GM21825 (cell line): ENCODE measurements at regions not wholly inside any gene's neighbourhood (a gene's known extent, or its start where the extent isn't known, plus 50 kb on each side); places are given as distances from the start of the nearest gene placed in this dataset.

Experiments used
- ATAC-seq: cut with Tn5 transposase; IDR thresholded peaks from one replicate; pipeline ENCODE4 v1.9.1; 2021; ENCODE audit warnings: mild to moderate bottlenecking, moderate library complexity; ENCODE audit not compliant: unreplicated experiment

- no peak for ATAC-seq
Observed at GRCh38 chr13:22082030-22082429, 411.2 kb downstream of the FGF9 start.

- ATAC-seq = no peak
Observed at GRCh38 chr13:22082437-22083100, 411.7 kb downstream of the FGF9 start.

- ATAC-seq = no peak
Observed at GRCh38 chr13:22085001-22085400, 414.1 kb downstream of the FGF9 start.

GRCh38 chr13:22086597-22087330 is 415.9 kb downstream of the FGF9 start:
- no peak for ATAC-seq

- no peak for ATAC-seq
Observed at GRCh38 chr13:22090106-22090505, 419.2 kb downstream of the FGF9 start.

- ATAC-seq = no peak
Observed at GRCh38 chr13:22091222-22091970, 420.5 kb downstream of the FGF9 start.

- ATAC-seq = no peak
Observed at GRCh38 chr13:22091971-22092300, 421.1 kb downstream of the FGF9 start.

GRCh38 chr13:22092791-22093560 is 422.1 kb downstream of the FGF9 start:
- ATAC-seq = no peak

GRCh38 chr13:22095794-22096193 is 424.9 kb downstream of the FGF9 start:
- ATAC-seq = no peak

- no peak for ATAC-seq
Observed at GRCh38 chr13:22099585-22099984, 428.7 kb downstream of the FGF9 start.

- no peak for ATAC-seq
Observed at GRCh38 chr13:22102271-22102670, 431.4 kb downstream of the FGF9 start.

- ATAC-seq = no peak
Observed at GRCh38 chr13:22103046-22104027, 432.5 kb downstream of the FGF9 start.

GRCh38 chr13:22106058-22106457 is 435.2 kb downstream of the FGF9 start:
- no peak for ATAC-seq

- ATAC-seq = no peak
Observed at GRCh38 chr13:22107549-22107948, 436.7 kb downstream of the FGF9 start.

- no peak for ATAC-seq
Observed at GRCh38 chr13:22108283-22108942, 437.5 kb downstream of the FGF9 start.

- ATAC-seq = no peak
Observed at GRCh38 chr13:22108979-22109378, 438.1 kb downstream of the FGF9 start.

GRCh38 chr13:22110368-22110767 is 439.5 kb downstream of the FGF9 start:
- ATAC-seq = no peak

GRCh38 chr13:22111152-22111783 is 440.4 kb downstream of the FGF9 start:
- ATAC-seq = no peak

- ATAC-seq = no peak
Observed at GRCh38 chr13:22111961-22112360, 441.1 kb downstream of the FGF9 start.
